ENCODE measurements at regions not wholly inside any gene's neighbourhood (a gene's known extent, or its start where the extent isn't known, plus 50 kb on each side); places are given as distances from the start of the nearest gene placed in this dataset.

DNA sequence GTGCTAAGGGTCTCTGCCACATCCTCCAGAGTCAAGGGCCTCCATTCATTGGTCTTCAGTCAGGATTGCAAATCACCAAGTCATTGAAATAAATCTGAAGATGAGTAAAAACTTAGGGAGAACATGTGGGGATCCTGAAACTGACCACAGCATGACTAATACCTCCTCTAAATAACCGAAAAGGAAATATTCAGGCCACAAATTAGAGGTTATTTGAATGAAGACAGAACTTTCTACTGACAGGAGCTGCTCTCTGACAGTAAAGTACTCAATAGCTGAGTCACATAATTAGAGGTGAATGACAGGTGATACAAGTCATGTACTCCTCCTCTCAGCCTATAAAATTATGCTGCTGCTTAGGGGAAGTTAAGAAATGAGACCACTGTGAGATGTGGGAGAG is 240.2 kb upstream of the F9 start:
- DNase-seq (ENCODE audit: low spot score) = no peak

DNA sequence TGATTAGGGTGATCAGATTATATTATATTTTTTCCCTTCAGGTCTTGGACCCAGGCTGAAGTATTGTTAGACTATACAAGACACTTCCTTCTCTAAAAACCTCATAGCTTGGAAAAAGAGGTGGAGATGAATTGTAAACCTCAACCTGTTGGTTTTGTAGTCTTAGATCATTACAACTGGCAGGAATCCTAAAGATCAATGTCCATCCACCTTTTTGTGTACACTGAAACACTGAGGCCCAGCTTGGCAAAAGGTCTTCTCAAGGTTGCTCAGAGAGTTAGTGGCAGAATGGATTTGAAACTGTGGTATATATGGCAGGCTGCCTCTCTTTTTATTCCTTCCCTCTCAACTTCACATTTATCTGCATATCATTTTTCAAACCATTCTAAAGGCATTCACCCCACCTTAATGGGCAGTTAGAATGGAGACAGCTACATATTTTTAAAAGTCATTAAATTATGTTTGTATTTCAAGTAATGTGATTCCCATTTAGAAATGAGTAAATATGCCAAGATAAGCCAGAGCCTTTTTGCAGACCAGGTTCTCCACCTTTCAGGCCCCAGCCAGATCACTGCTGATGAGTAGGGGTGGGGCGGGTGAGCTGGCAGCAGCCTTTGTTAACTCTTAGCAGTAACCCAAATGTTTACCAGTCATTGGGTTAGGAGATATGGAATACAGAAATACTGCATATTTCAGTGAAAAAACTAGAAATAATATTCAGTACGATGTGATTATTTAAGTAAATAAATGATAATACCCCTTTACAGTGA is 243.2 kb upstream of the F9 start:
- DNase-seq (ENCODE audit: low spot score) = no peak

DNA sequence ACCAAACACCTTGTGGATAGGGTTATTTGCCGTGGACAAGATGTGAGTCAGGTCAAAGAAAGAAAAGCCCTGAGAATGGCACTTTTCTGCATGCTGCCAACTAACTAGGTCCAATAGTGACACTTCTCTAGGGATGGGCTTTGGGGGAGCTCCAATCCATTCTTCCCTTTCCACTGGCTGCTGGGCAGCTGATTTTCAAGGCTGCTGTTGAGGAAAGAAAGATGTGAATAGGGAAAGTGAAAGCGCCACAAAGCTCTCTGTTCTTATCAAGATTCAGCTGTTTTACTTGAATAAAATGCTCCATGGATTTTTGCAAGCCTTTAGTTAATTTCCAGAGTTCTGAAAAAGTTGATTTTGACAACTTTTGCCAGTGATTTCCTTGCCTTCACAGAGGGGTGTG is 244.2 kb upstream of the F9 start:
- no peak for DNase-seq (ENCODE audit: low spot score)

DNA sequence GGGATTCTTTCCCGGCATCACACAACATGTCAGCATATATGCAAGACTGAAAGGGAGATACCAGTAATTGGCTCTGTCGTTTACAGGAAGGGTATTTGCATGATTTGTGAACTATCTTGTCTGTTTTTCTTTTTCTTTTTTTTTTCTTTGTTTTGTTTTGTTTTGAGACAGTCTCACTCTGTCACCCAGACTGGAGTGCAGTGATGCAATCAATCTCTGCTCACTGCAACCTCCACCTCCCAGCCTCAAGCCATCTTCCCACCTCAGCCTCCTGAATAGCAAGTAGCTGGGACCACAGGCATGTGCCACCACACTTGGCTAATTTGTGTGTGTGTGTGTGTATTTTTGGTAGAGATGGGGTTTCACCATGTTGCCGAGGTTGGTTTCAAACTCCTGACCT is 262.7 kb upstream of the F9 start:
- DNase-seq (ENCODE audit: low spot score) = no peak

DNA sequence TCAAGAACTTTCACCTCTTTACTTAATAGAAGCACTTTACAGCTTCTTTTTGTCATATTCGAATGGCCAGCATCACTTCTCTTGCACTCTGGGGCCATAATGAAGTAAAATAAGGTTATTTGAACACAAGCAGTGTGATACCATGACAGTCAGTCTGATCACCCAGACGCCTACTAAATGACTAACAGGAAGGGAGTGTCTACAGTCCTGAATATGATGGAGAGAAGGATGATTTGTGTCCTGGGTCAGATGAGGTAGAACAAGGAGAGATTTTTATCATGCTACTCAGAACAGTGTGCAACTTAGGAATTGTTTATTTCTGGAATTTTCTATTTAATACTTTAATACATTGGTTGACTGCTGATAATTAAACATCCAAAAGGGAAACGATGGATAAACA is 284.2 kb upstream of the F9 start:
- DNase-seq (ENCODE audit: low spot score) = no peak

DNA sequence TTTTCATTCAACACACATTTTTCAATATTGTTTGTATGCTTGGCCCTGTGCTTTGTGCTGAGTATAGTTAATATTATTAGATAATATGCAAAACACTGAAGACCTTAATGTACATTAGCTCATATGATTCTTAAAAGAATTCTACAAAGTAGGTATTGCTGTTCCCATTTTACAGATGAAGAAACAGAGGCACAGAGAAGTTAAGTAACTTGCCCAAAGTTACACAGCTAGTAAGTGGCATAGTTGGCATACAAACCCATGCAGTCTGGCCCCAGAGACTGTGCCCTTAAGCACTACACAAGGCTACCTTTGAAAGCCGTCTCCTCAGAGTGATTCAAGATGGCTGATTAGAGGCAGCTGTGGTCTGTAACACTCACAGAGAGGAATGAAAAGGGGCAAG is 293.4 kb upstream of the F9 start:
- DNase-seq (ENCODE audit: low spot score) = no peak

DNA sequence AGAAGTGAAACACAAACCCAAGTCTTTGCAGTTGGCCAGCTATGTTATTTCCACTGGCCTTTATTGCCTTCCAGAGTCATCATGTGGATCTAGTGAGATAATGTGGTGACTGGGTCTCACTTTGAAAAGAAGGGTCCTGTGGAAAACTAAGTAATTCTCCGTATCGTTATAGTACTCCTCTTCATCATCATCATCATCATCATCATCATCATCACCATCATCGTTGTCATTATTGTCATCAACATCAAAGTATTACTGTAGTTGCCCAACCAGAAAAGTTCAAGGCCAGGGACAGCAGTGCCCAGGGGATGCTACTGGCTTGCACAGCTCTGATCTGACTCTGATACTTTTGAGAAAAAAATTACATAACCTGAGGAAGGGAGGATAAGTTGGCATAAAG is 295.6 kb upstream of the F9 start:
- no peak for DNase-seq (ENCODE audit: low spot score)

DNA sequence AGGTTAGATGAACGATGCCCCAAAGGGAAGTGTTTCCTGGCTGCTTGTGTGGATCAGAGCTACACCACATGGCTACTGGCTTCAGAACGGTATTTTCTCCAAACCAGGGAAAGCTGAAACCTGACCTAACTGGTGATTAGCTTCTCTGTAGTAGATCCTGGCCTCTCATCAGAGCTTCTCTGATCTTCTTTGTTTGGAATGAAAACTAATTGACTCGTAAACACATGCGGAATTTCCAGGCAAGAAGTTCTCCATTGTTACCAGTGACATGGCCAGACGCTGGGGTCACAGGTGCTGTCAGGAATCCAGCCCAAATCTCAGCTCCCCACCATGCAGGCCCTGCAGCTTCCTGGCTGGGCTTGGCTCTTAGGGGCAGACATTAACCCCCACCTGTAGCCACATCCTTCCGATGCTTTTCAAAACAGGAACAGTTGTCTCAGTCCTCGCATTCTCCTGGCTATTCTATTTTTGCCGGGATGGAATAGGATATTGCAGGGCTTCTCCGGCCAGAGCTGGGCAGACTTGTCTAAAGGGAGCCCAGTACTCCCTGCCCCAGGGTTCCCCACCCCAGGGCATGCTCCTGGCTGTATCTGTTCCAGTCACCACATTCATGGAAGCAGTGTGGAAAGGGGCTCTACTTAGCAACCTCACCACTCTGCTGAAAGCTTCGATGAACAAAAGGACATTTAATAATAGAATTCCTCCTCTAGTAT is 305.4 kb upstream of the F9 start:
- no peak for DNase-seq (ENCODE audit: low spot score)

DNA sequence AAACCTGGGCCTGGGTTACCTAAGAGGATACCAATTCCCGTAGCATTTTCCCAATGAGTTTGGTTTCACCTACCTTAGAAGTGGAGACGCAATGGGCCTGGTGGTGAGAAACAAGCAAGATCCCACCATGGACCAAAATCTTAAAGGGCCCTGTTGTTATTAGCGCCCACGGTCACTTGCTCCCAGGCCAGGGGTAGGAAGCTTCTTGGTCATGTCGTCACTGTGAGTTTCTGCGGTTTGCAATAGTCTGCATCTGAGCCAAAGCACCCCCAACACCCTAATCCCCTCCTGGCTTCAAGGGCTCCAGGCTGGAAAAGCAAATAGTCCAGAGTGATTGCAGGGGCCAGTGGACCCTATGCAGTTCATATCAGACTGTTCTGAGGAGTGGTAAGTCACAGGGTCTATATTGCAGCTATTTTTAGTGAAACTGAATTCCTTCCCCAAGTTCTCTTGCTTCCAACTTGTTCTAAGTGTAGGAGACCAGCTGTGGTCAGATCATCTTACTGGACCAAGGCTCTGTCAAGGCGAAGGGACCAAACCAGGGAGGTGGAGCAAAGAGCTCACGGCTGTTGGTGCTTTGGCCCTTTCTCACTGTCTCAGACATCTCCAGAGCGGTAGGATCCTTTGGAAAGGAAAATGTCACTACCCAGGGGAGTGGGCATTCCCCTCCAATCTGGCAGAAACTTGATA is 307.9 kb upstream of the F9 start:
- no peak for DNase-seq (ENCODE audit: low spot score)

DNA sequence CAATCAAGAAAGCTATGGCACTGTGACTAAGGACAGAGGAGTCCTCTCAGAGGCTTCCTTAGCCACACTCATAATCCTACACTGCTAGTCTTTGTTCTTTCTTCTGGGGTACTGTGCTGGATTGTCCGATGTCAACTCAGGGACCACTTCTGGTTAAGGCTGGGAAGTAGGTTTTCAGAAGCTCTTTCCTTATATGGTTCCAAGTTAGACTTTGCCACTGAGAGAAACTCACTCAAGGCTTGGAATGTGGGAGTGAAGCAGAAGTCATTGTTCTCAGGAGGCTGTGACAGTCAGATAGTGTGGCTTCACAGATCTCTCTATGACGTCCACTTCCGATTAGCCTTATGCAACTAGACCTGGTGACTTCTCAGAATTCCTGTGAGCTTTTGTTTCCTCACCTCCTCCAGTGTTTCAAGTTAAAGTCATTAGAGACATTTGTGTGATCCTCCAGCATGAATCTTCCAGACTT is 317.3 kb upstream of the F9 start:
- DNase-seq (ENCODE audit: low spot score) = no peak

DNA sequence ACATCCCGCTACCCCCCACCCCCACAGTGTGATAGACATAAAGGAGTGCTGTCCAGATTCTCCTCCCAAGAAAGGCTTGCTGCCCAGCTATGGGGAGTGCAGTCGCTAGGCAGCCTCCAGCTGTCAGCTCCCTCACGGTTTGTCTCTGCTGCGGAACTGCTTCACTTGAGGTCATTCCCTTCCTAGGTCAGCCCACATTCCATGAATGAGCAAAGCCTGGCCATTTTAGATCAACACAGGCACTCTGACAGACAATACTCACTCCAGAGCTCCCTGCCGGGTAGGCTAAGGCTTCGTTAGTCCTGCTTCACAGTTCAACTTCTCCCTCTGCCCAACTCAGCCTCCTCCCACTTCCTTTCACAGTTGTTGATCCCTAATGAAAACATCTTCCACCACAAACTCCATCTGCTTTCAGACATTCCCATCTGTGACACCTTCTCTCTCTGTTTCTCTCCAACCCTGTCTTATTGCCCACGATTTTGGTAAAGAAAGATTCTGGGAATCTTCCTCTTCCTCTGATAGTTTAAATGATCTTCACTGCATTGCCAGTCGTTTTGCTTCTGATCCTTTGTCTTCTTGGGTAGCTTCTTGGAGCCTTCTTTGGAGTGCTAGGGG is 318.9 kb upstream of the F9 start:
- DNase-seq (ENCODE audit: low spot score) = no peak

DNA sequence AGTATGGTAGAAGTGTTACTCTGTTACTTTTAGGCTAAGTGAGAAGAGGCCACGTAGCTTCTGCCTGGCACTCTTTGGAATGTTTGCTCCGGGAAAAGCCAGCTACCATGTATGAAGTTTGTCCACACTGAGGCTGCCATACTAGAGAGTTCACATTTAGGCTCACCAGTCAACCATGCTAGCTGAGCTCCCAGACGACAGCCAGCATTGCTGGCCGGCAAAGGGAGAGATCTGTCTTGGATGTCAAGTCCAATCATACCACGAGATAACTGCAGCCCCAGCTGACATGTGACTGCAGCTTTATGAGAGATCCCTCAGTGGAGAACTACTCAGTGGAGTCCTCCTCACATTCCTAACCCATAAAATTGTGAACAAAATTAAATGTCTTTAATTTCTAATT is 321.2 kb upstream of the F9 start:
- no peak for DNase-seq (ENCODE audit: low spot score)

DNA sequence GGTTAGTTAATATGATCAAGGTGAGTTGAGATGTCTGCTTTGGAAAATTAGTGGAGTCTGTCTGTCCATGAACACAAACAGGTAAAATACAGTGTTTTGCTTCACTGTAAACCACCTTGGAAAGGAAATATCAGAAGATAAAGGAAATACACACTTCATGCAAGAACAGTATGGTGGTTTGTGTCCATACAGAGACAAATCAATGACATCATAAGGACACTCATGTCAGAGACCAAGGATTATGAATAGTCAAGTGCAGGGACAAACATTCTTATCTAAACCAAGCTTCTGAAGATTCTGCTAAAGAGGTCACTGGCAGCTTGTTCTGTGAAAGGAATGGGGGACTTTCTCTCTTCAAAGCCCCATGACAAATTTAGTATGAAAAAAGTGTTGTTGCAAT is 322.9 kb upstream of the F9 start:
- DNase-seq (ENCODE audit: low spot score) = no peak

DNA sequence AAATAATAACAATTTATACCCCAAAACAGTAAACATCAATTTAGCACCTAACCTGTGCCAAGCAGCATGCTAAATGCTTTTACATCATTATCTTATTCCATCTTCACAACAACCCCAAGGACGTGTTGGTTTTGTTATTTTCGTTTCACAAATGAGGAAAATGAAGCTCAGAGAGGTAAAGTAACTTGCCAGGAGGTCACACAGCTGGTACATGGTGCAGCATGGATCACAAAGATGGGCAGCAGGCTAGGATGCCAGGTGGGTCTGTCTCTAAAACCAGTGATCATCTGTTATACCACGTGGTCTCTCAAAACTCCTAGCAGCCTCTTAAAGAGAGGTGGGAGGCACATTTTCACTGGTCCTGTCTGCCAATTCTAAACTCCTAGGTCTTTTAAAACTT is 323.6 kb upstream of the F9 start:
- no peak for DNase-seq (ENCODE audit: low spot score)

DNA sequence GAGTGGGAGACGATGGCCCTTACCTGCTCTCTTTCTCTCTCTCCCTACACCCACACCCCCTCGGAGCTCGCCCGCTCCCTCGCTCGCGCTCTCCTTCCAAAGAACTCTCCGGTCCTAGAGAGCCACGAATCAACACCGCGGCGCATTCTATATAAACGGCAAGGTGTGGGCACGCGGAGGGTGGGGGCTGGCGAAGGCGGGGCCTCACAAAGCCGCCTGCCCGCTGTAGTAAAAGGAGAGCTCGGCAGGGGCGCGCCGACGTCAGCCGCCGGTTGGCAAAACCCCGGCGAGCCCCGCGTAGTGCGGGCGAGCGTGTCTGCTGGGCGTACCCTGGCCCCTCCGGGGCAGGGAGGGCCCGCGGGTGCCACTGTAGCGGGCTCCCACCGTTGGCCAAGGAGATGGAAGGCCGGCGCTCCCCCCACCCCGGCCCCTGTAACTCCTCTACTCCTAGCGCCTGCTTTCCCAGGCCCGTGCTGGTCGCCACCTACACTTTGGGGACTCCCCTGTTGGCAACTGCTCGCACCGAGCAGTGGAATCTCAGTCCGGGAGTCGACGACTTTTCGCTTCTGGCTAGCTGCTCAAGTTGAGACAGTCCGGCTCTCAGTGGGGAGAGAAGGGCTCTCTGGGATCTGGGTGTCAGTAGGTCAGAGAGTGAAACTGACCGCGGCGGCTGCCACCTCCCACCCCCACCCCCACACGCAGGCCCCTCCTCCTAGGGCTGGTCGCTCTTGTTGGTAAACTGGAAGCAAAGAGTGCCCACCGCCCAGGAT is 325.5 kb upstream of the F9 start:
- DNase-seq (ENCODE audit: low spot score) = no peak

DNA sequence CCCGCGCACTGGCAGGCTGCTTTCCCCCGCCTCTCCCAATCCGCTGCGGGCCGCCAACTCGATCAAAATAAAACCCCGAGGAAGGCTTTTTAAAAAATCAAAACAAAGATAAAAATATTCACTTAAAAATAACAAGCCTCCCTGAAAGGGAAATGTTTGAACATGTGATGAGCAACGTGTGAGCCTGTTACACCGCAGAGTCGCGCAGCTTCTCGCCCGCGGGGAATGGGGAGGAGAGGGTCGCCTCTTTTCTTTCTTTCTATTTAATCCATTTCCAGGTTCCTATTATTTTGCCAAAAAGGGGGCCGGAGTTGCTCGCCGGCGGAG is 326.0 kb upstream of the F9 start:
- no peak for DNase-seq (ENCODE audit: low spot score)

DNA sequence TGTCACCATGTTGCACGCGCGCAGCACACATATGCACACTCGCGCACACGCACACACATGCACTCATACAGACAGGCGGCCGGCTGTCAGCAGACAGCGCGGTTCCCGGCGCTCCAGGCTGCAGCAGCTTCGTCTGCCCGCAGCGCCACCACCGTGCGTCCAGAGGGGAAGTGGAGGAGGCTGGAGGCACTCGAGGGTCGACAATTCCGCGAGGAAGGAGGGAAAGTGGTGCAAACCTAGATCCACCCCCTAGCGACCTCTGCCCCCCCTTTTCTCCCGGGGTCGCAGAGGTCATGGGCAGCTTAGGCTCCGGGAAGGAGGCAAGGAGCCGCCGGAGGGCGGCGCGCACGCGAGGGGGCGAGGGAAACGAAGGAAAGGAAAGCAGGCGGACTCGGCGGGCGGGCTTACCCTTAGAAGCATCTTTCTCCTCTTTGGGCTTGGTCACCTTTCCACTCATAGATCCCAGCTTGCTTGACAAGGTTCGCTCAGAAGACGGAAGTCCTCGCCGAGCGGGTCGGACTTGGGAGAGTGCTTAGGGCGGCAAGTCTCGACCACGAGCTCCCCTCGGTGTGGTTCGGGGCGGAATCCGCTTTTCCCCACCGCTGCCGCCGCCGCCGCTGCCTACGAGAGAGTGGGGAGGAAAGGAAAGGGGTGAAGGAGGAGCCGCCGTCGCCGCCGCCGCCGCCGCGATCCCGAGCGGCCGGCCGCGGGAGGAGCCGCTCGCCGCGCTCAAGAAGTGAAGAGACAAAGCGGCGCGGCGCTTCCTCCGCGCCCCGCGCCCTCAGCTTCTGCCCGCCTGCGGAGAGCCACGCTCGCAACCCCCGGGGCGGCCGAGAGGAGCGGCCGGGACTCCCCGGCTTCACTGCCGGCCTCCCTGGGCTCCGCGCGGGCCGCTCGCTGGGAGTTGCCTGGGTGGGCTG is 326.6 kb upstream of the F9 start:
- peak; percentile 2 for DNase-seq (ENCODE audit: low spot score)

DNA sequence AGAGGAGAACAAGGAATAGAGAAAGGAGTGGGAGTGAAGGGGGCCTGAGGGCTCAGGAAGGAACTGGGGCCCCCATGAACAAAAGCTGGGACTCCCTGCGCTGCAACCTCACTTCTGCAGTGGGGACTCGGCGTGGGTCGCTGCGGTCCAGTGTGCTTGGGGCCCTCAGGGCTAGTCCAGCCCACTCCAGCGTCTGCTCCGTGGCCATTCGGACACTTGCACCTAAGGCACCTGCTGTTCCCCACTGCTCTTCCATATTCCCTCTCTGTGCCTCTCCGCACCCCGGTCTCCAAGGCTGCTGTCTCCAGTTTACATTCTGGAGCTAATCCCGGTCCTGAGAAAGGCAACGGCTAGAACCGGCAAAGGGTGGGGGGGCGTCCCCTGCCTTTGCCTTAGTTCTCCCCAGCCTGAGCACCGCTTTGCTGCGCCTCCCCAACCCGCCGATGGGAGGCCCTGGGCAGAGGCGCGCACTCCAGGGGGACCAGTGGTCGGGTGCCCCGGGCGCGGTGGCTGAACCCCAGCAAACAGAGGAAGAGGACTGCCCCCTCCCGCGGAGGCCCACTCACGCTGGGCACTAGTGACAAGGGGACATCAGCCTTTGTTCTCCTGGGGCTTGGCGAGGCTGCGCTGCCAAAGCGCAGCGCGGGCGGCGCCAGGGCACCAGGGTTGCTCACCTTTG is 327.7 kb upstream of the F9 start:
- no peak for DNase-seq (ENCODE audit: low spot score)

DNA sequence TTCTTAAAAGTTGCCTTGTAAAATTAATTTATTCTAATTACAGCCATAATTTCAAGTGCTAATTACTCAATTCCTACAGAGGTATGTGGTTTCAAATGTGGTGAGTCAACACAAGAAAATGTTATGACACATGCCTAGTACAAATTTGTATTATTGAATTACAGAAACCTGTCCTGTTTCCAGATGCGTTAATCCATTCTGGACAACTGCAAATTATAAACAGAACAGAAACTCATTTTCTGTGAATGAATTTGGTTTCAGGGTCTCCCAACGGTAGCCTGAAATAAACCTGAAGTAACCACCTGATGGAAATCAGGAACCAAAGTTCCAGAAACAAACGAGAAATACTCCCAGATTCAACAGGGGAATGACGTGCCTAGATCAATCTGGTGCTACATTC is 328.6 kb upstream of the F9 start:
- no peak for DNase-seq (ENCODE audit: low spot score)

DNA sequence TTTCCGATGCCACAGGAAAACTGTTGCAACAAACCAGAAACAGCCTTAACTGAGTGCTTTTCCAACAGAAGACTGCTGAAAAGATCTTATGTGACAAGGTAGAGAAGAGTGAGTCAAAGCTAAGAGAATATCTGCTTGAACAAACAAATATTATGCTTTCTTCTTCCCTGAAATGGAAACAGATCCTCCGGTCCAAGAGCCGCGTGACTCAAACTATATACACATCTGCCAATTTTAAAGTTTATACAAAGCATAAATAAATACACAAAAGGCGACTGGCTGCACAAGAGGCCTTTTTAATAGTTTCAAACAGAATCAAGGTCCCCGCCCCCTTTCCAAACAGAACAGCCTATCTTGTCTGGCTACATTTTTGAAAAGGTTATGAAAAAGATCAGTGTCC is 329.7 kb upstream of the F9 start:
- DNase-seq (ENCODE audit: low spot score) = no peak

DNA sequence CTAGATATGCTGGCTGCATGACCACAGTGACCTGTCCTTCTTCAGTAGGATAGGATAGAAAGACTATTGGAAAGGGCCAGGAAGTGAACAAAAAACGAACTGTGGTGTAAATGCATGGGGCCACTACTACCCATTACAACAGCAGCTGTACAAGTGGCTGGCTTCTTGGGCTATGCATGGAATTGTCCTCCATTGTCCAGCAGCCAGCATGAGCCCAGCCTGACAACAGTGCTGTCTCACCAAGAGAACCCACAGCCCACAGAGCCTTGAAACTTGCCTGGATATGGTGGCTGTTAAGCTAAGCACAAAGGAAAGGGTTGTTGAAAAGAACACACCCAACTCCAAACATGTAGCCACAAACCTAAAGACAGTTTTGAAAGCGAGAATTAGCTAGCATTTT is 330.2 kb upstream of the F9 start:
- no peak for DNase-seq (ENCODE audit: low spot score)

Measured in Ammon's horn (tissue), 1 donor.